HK-2 (cell line): ENCODE measurements at regions not wholly inside any gene's neighbourhood (a gene's known extent, or its start where the extent isn't known, plus 50 kb on each side); places are given as distances from the start of the nearest gene placed in this dataset.
"Not testable (repeated sequence)": the region's sequence is repeated elsewhere in the genome, so short reads cannot be mapped to it uniquely, and the experiment has no call there.

ENCODE experiments used
- DNase-seq: peaks from one replicate; pipeline ENCODE4 v3.0.0-alpha.2; 2018; ENCODE audit not compliant: unreplicated experiment

DNA sequence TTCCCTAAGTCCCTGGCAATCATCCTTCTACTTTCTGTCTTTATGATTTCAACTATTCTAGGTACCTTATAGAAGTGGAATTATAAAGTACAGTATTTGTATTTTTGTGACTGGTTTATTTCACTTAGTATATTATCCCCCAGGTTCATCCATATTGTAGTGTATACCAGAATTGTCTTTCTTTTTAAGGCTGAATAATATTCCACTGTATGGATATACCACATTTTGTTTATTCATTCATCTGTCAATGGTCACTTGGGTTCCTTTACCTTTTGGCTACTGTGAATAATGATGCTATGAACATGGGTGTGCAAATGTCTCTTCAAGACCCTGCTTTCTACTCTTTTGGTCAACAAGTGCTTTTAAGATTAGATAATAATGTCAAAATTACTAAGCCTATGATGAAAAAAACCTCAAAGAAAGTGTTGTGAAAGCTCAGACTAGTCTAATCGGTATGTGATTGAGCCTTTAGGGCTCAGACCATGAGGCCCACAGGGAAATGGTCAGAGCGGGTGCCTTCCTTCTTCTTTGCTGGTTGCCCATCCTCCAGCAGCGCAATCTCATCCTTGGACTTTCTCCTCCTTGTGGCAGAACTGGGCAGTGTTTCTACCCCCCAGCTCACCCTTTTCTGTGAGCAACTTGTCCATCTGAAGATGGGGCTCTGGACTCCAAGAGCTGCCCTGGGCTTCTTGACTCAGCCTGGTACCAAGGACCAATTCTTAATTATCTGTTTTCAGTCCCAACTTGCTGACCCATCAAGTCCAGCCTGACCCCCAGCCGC is 105.4 kb downstream of the TTC8 start:
- no peak for DNase-seq

DNA sequence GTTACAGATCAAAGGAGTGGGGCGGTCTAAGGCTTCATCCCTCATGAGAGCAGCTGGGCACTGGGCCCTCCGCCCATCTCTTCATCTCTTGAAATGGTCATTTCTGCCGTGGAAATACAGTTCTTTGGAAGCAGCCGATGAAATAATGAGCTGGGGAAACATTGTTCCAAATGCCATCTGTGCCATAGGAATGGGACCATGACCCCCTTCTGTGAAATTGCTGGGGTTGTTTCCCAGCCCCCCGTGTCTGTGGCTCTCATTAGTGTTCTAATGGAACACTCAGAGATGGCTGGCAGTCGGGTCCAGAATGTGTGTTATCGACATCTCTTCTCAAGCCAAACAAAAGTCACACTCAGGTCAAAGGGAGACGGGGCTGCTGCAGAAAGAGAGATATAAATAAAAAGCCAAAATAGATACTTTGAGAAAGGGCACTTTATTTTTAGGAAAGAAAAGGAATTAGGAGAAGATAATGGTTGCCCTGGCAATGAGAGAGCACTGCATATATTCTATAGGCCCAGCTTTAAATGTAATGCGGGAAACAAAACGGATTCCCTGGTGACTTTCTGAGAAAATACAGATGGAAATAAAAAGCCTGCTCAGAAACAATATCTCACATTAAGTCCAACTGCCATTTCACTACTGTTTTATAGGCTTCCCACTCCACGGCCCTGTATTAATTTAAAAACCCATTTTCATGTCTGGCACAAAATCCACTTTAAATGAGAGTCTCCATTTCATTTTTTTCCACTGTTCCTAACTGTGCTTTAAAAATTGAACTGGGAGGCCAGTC is 107.1 kb downstream of the TTC8 start:
- no peak for DNase-seq

DNA sequence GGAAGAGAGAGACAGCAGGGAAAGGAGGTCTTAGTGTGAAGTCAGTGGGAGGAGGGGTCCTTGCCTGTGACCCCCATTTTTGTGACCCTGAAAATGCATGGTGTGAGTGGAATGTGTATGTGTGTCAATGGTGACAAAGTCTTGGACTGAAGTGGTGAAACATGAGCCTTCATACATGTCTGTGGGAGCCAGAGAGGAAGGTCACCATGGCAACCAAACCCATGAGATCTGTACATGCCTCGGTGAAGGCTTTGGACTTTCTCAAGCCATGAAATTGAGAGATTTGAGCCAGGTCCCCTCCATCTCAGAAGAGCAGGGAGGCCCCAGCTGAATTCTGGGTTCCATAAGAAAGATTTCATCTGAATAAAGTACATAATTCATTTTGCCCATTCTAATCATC is 108.7 kb downstream of the TTC8 start:
- DNase-seq: no peak

DNA sequence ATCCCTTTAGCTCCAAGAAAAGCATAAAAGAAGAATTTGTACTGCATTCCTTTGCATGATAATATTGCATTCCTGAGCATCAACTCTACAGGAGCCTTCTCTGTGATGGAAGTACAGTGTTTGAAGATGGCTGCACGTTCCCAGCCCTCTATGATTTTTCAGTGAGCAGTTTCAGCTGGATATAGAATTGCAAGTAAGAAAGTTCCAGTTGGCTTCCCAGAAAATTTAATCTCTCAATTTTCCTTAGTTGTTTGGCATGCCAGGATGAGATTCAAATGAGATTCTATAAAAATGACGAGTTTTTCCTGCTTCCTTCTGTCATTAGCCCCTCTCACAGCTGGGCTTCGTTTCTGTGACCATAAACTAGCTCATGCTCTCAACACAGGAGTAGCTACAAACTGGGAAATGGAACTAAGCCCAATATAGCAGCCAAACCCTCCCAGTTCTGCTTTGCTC is 109.9 kb downstream of the TTC8 start:
- no peak for DNase-seq

DNA sequence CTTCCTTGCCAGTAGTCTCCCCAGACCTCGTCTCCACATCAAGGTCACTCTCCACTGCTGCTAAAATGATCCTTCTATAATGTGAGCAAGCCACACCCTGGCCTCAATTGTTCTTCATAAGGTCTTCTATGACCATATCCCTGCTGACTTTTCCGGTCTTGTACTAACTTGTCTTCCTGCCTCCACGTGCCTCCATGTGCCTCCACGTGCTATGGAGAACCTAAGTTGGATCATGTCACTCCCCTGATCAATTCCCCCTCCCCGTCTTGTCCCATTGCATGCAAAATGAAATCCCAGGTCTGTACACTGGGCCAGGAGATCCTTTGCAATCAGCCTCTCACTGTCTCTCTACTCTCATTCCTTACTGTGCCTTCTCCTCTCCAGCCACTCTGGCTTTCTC is 110.6 kb downstream of the TTC8 start:
- DNase-seq: no peak

DNA sequence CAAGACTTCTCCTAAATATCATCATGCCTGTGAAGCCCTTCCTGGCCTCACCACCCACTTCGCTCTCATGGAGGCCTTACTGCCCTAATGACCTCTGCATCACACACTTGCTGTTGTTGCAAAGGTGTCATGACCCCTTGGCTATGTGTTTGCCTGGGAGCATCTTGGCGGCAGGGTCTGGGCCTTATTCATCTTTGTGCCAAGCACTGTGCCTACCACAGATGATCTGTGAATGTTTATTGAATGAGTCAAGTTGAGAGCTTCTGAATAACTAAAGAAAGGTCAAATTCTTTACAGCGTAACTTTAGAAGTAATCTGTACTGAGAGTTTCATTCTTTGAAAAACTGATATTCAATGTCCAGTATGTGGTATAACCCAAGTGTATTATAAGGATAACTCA is 113.3 kb downstream of the TTC8 start:
- DNase-seq: no peak

DNA sequence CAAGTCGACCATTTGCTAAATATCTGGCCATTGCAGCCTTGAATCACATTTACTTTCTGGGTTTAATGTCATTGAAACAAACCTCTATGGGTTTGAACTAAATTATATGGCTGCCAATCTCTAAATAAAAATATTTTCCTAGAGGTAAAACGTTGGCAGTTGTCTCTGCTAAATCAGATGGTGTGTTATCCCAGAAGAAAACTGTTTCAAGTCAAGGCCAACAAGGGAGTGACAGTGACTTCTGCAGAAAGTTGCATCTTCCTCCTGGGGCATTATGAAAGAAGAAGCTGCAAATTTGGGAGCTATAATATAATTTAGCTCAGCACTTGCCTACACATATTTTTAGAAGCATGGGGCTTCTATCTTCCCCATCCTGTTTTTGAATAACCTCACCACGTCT is 116.2 kb downstream of the TTC8 start:
- no peak for DNase-seq

DNA sequence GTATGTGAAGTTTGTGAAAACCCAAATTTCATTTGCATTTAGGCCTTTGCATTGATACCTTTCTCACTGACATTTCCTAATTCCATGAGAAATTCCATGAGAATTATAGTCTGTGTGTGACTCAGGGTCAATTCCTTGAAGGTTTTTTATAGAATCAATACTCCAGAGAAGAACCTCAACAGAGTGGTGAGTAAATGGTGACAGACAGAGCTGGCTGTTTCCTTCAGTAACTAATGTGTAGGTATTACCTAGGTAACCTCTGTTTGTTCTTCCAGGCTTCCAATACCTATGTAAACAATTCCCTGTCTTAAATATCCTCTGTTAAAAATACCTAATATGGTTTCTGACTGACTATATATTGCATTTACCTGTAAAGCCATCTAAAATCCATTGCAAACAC is 117.0 kb downstream of the TTC8 start:
- DNase-seq: no peak

DNA sequence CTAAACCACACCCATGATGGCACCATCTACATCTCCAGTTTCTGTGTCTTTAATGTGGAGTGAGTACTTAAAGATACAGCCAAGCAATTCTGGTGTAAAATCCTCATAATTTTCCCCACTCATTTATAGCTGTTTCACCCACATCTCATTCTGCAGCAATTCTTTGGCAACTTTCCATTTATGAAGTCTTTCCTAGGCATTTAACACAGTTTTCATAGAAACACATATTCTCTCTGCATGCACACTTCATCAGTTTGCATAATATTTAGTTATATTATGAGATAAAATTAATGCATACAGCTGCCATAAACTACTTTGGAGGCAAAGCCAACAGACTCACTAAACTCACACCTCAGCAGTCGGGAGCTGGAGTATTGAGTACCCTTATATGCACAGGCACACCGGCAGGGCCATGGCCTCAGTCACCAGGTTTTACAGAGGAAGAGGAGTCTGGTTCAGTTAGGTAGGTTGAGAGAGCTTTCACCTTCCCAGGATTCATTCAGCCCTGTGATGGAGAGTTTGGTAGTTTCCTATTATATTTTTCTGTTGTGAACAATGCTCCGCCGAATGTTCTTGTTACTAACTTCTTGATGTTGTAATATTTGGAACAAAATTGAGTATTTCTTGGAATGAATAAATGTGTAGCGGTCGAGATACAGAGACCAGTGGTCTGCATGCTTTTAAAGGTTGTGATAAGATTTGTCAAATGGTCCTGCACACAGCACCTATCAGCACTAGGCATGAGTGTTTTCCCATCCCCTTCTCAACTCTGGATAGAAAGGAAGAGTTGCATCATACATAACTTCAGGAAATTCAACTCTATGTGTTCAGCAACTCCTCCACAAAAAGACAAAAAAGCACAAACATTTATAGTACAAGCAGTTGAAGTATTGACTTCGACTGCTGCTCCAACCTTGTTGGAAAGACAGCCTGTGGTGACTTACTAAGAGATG is 123.5 kb downstream of the TTC8 start:
- DNase-seq: no peak

DNA sequence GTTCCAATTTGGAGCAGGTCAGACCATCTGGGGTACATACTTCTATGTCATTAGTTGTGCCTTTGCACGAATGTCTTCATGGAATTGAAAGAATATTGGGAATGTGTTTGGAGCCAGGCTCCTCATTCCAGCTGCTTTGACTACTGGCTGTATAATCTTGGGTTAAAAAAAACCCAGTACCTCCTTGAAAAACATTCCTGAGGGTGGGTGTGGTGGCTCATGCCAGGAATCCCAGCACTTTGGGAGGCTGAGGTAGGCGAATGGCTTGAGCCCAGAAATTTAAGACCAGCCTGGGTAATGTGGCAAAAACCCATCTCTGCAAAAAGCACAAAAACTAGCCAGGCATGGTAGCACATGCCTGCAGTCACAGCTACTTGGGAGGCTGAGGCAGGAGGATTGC is 125.6 kb downstream of the TTC8 start:
- DNase-seq: no peak

DNA sequence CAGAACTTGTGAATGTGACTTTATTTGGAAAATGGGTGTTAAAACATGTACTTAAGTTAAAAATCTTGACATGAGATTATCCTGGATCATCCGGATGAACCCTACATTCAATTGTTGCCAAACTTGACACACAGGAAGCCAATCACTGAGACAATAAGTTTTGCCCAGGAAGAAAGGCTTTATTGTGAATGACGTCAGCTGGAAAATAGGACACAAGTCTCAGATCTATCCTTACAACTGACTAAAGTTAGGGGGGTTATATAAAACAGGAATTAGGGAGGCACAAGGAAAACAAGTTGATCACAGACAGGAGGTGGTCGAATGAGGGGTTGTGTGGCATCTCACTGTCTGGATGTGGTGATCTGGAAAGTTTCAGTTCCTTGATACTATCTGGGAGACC is 126.9 kb downstream of the TTC8 start:
- DNase-seq: no peak

DNA sequence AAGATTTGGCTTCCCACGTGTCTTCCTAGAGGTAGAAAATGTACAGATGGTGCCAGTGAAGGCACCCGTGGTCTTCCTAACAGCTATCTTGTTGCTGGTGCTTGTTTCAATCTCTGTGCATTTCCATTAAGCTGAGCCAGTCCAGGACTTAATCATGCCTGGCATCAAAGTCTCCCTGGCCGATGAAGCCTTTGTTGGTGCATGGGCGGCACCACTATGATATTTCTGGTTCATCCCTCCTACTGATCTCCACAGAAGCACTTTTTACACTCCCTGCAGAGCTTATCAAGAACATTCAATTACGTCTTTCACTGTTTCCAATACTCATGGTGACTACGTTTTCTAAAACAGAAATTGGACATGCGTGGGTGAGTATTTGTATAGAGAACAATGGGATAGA is 128.4 kb downstream of the TTC8 start:
- no peak for DNase-seq

DNA sequence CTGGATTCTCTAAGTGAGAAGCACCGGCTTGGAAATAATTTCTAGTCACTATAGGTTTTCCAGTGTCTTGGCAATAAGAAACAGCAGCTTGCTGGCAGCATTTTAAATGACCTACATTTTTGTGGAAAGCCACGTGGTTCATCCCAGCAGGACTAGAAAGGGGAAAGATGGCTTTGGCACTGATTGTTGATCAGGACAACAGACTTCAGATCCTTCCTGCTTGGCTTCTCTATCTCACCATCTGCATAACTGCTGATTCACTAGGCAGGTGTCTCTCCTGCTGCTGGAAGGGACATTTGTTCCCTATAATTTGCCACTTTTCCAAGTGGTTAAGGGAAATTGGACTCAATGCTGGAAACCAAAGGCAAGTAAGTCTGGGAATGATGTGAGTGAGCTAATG is 131.0 kb downstream of the TTC8 start:
- no peak for DNase-seq

DNA sequence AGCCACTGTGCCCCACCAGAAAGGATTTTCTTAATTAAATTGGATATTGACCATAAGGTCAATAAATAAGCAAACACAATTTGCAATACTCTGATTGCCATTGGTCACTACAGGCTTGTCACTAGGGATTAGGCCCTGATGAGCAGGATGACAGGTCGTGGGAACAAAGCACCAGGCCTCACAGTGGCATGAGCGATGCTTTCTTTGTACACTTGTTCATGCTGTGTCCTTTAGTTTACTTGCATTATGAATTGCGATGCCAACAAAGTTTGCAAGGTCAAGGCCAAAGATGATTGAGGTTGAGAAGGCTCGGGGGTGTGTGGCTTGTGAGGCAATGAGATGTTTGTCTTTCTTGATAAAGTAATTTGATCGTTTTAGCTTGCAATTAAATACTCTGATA is 136.0 kb downstream of the TTC8 start:
- DNase-seq: no peak

DNA sequence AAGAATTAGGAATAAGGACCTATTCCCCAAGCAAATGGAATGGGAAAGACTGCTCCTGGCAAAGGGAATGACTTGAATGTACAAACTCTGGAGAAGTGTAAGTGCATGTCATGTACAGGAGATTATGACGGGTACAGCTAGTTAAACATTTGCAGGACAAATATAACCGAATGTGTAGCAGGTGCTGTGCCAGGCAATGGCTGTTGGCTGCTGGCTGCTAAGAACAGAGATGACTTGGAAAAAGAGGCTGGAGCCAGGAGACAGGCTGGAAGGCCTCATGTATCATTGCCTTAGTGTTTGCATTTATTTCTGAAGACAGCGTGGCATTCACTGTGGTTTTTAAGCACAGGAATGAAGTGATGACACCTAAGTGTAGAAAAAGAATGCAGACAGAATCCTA is 136.8 kb downstream of the TTC8 start:
- no peak for DNase-seq

DNA sequence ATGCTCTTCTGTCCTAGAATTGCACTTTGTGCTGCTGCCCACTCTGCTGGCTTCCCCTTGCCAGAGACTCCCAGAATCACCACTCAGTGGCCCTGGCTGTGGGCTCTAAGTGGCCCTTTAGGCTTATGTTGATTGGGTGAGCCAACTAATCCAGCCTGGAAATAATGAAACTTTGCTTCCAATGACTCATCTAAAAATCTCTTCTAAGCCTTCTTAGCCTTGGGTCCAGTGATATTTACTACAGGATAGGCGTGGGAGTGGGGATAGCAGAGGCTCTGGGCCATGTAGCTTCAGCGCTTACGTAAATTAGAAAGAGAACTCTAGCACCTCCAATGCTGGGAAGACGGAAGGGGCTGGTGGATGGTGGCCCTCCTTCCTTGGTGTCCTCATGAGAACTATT is 137.9 kb downstream of the TTC8 start:
- DNase-seq: no peak

DNA sequence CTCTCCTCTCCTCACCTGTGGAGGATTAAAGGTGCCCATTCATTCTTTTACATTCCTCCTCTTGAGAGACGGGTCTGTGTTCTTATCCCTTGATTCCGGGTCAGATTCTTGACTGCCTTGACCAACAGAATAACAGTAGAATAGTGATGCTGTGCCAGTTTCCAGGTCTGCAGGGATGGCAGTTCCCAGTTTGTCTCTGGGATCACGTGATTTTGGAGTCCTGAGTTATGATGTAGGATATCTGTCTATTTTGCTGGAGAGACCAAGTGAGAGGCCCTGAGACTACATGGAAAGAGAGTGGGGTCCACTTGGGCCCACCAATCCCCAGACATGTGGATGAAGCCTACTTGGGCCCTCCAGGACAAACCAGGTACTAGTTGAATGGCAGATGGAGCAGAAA is 142.8 kb downstream of the TTC8 start:
- no peak for DNase-seq

DNA sequence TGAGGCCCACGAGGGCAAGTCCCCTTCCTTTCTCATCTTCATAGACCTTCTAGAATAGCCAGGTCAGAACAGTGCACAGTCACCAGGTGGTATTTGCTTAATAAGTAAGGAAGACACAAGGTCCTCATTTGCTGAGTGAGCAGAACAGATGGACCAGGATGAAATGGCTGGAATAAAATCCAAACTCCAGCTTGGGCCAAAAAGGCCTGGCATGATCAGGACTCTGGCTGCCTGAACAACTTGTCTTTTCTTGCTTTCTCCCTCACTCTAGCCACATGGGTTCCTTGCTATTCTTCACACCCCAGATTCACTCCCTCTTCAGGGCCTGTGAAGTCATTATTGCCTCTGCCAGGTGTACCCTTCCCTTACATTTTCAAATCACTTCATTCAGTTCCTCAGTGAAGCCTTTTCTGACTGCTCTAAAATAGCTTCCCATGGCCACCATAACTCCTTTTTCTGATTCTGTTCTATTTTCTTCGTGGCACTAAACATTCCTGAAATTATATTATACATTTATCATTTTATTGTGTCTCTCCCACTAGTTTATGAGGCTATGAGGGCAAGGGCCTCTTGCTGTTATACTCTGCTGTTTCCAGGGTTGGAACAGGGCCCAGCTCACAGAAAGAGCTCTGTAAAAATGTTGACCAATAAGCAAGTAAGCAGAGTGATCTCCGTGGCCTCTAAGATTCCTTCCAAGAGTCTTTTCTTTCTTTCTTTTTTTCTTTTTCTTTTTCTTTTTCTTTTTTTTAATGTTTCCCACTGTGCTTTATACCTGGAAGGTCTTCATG is 150.8 kb downstream of the TTC8 start:
- DNase-seq: no peak

DNA sequence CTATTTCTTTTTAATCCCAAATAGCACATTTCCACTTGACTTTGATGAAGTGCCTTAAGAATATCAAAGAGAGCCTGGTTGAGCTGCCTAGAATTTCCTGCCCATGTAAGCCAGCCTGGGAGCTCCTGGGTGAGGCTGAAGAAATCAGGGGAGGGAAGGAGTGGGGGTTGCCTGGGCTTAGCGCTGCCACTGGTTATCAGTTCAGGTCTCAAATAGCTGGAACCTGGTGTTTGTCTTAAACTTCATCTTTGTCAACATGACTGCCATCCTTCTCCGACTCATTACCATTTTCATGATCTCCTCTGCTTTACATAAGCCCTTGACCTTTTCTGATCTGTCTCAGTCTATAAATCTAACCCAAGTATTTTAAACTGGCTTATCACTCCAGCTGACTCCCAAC is 151.5 kb downstream of the TTC8 start:
- DNase-seq: no peak

DNA sequence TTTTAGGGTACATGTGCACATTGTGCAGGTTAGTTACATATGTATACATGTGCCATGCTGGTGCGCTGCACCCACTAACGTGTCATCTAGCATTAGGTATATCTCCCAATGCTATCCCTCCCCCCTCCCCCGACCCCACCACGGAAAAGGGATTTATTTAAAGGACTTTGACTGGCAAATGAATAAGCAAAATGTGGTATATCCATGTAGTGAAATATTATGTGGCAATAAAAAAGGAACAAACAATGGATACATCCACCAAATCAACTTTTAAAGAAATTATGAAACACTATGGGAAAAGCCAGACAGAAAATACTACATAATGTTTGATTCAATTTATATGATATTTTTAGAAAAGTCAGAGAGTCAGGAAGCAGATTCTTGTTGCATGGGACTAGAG is 156.5 kb downstream of the TTC8 start:
- not testable (repeated sequence) for DNase-seq

DNA sequence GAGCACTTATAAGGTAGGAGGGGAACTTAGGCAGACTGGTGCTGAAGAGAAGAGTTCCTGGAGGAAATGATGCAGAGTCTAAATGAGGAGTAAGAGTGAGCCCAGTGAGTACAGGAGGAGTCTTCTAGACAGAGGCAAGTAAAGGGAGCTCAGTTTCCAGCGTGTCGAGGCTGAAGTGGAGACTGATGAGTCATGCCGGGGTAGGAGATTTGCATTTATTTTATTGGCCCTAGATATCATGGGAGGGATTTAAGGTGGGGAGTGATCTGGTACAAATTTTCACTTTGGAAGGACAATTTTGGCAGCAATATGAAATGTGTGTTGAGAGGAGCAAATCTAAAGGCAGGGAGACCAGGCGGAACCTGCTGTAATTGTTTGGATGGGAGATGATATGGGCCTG is 157.5 kb downstream of the TTC8 start:
- no peak for DNase-seq
